Sigmoid colon (tissue), 6 donors: ENCODE measurements at regions not wholly inside any gene's neighbourhood (a gene's known extent, or its start where the extent isn't known, plus 50 kb on each side); places are given as distances from the start of the nearest gene placed in this dataset.
"Not testable (repeated sequence)": the region's sequence is repeated elsewhere in the genome, so short reads cannot be mapped to it uniquely, and the experiment has no call there.

Experiments
- DNase-seq: peaks from one replicate; pipeline ENCODE4 v3.0.0-alpha.2; 2019
- H3K27ac ChIP-seq, 4 donors: fragments of 200-600 bp; sonication (generic); one replicate each; pipeline ENCODE4 v1.5.1; 2016 to 2019; ENCODE audit warnings: mild to moderate bottlenecking in 1 of 4
- H3K27me3 ChIP-seq, 3 donors: fragments of 200-600 bp; sonication (generic); one replicate each; pipeline ENCODE4 v1.5.1; 2019; ENCODE audit warnings: mild to moderate bottlenecking in 1 of 3
- H3K36me3 ChIP-seq, 4 donors: fragments of 200-600 bp; sonication (generic); one replicate each; pipeline ENCODE4 v1.5.1; 2016 to 2019
- H3K4me1 ChIP-seq, 4 donors: fragments of 200-600 bp; sonication (generic); one replicate each; pipeline ENCODE4 v1.5.1; 2017 to 2019
- H3K4me3 ChIP-seq, 4 donors: fragments of 200-600 bp; sonication (generic); one replicate each; pipeline ENCODE4 v1.5.1; 2017 to 2019; ENCODE audit warnings: mild to moderate bottlenecking in 2 of 4, moderate library complexity in 1 of 4
- H3K9me3 ChIP-seq, 4 donors: fragments of 200-600 bp in 3 of 4; sonication (generic) in 3 of 4; one replicate each; pipeline versions ENCODE4 v1.5.1 to v1.6.1; 2013 to 2019
- CTCF ChIP-seq, 4 experiments: fragments of 450-650 bp in 3 of 4; fragments of 200-600 bp in 1 of 4; IDR thresholded peaks; one replicate each; pipeline ENCODE4 v1.5.1; 2016 to 2019; ENCODE audit warnings: antibody characterized with exemption in 4 of 4, mild to moderate bottlenecking in 3 of 4, moderate library complexity in 2 of 4
- EP300 ChIP-seq, 4 donors: sonication (generic); formaldehyde crosslinking; IDR thresholded peaks; one replicate each; pipeline ENCODE4 v1.6.1; 2017; ENCODE audit warnings: antibody characterized with exemption in 4 of 4
- POLR2A ChIP-seq, 2 donors: fragments of 450-650 bp; IDR thresholded peaks; one replicate each; pipeline ENCODE4 v1.6.1; 2016; ENCODE audit warnings: antibody characterized with exemption in 2 of 2, mild to moderate bottlenecking in 2 of 2, moderate library complexity in 2 of 2
- POLR2AphosphoS5 ChIP-seq, 4 donors: sonication (generic); formaldehyde crosslinking; IDR thresholded peaks; one replicate each; pipeline ENCODE4 v1.6.1; 2017; ENCODE audit warnings: antibody characterized with exemption in 4 of 4
- WGBS, 2 donors: extraction: QIAGEN DNeasy Blood & Tissue Kit; methylation state at CpG; one replicate each; pipeline ENCODE4 v1.1.7; 2013; 5-methylcytosine and 5-hydroxymethylcytosine counted together
- intact Hi-C: fragments of 100-400 bp; cut with DNase I; formaldehyde crosslinking; loops from one replicate; pipeline ENCODE4 v1.15.1; 2023
- donor health status: healthy with polysubstance abuse.
- donor health status: healthy.

GRCh38 chr13:21282065-21282464 lies 105.6 kb downstream of the MRPL57 start:
- no peak for TF ChIP-seq POLR2A (IDR thresholded peaks at IDR 0.05)
- no peak for TF ChIP-seq EP300 (IDR thresholded peaks at IDR 0.05)
- no peak for TF ChIP-seq POLR2AphosphoS5 (IDR thresholded peaks at IDR 0.05)
- no peak for TF ChIP-seq CTCF (IDR thresholded peaks at IDR 0.05)
- no peaks in the 10 kb centered on the region for H3K9me3 ChIP-seq
- DNase-seq = no peak
- 71 to 77% methylated on average over 2 of the region's 2 CpGs for WGBS, 2 donors
- intact Hi-C loops = no loop called here
- H3K36me3 ChIP-seq = no peaks in the 10 kb centered on the region
- H3K4me1 ChIP-seq = no peaks in the 10 kb centered on the region
- H3K4me3 ChIP-seq = no peak overlapping the region
- no peaks in the 10 kb centered on the region for H3K27me3 ChIP-seq
- H3K27ac ChIP-seq = no peak overlapping the region

- H3K27ac ChIP-seq = no peak overlapping the region
- H3K9me3 ChIP-seq = no peaks in the 10 kb centered on the region
- intact Hi-C loops = no loop called here
- no peaks in the 10 kb centered on the region for H3K36me3 ChIP-seq
- H3K4me3 ChIP-seq = no peak overlapping the region
- H3K4me1 ChIP-seq = no peaks in the 10 kb centered on the region
- 90 to 92% methylated on average over 20 of the region's 20 CpGs for whole genome bisulfite sequencing, 2 donors
- H3K27me3 ChIP-seq = no peaks in the 10 kb centered on the region
- no peak for TF ChIP-seq POLR2AphosphoS5 (IDR thresholded peaks at IDR 0.05)
- no peak for TF ChIP-seq CTCF (IDR thresholded peaks at IDR 0.05)
- no peak for TF ChIP-seq POLR2A (IDR thresholded peaks at IDR 0.05)
- no peak for TF ChIP-seq EP300 (IDR thresholded peaks at IDR 0.05)
- no peak for DNase-seq
Observed at GRCh38 chr13:21287331-21287907, 111.0 kb downstream of the MRPL57 start.

- Histone ChIP-seq H3K27me3 (no peaks in the 10 kb centered on the region), H3K4me1 (no peaks in the 10 kb centered on the region), H3K4me3 (no peak overlapping the region), H3K36me3 (no peaks in the 10 kb centered on the region), H3K27ac (no peak overlapping the region), H3K9me3 (no peaks in the 10 kb centered on the region)
- DNase-seq = no peak
- WGBS, 2 donors = 94 to 95% methylated on average over 5 of the region's 5 CpGs
- intact Hi-C loops = no loop called here
- no peak for TF ChIP-seq POLR2A (IDR thresholded peaks at IDR 0.05)
- no peak for TF ChIP-seq CTCF (IDR thresholded peaks at IDR 0.05)
- no peak for TF ChIP-seq POLR2AphosphoS5 (IDR thresholded peaks at IDR 0.05)
- no peak for TF ChIP-seq EP300 (IDR thresholded peaks at IDR 0.05)
Observed at GRCh38 chr13:21289475-21289874, 113.0 kb downstream of the MRPL57 start.

- H3K36me3 ChIP-seq, H3K27ac ChIP-seq, H3K27me3 ChIP-seq, H3K4me1 ChIP-seq, H3K4me3 ChIP-seq, DNase-seq, H3K9me3 ChIP-seq, intact Hi-C loops: not testable (repeated sequence)
- WGBS, 2 donors = 79 to 90% methylated on average over 13 of the region's 13 CpGs
Observed at GRCh38 chr13:21290442-21291002, 114.1 kb downstream of the MRPL57 start.

- Histone ChIP-seq H3K4me3 (no peak overlapping the region), H3K27ac (no peak overlapping the region), H3K9me3 (no peaks in the 10 kb centered on the region), H3K4me1 (peaks cover 0 to 3% (median 1%) of the 10 kb centered on the region in 4 donors), H3K27me3 (no peaks in the 10 kb centered on the region), H3K36me3 (no peaks in the 10 kb centered on the region)
- intact Hi-C loops = no loop called here
- 89% methylated on average over 7 of the region's 7 CpGs for WGBS, 2 donors
- TF ChIP-seq CTCF (IDR thresholded peaks at IDR 0.05) = no peak
- no peak for TF ChIP-seq POLR2AphosphoS5 (IDR thresholded peaks at IDR 0.05)
- TF ChIP-seq EP300 (IDR thresholded peaks at IDR 0.05) = no peak
- no peak for TF ChIP-seq POLR2A (IDR thresholded peaks at IDR 0.05)
- DNase-seq = no peak
Observed at GRCh38 chr13:21291840-21292239, 115.4 kb downstream of the MRPL57 start.
